K562 (cell line): ENCODE measurements at regions not wholly inside any gene's neighbourhood (a gene's known extent, or its start where the extent isn't known, plus 50 kb on each side); places are given as distances from the start of the nearest gene placed in this dataset.

Experiments used
- ATAC-seq: fragments of 200-7000 bp; cut with Tn5 transposase; 3 replicates; pipeline ENCODE4 v1.9.1; 2020; ENCODE audit warnings: moderate library complexity
- BruUV-seq: library from RNA; stranded (reverse); fragments of 400-500 nt; replicated peaks from 2 replicates; lab custom pipeline; 2021; lab: Mats Ljungman, UMichigan
- CTCF ChIA-PET: fragments of 300-600 bp; formaldehyde crosslinking; extraction: SDS; loops from one replicate; lab custom pipeline; 2021; ENCODE audit warnings: low intra/inter-chr PET ratio; lab: Yijun Ruan, JAX
- POLR2A ChIA-PET: fragments of 300-600, 350-650 bp; sonication (Branson Sonifier 250); formaldehyde crosslinking; extraction: SDS; loops from one replicate; lab custom pipeline; 2021; ENCODE audit warnings: antibody characterized with exemption, inconsistent platforms; lab: Yijun Ruan, JAX
- DNase-seq, 4 experiments: peaks; one replicate each; pipeline versions ENCODE4 v3.0.0 to v3.0.0-alpha.2; 2011 to 2018; ENCODE audit warnings: low spot score in 3 of 4, mixed read lengths in 3 of 4; ENCODE audit errors: extremely low read depth in 1 of 4
- FAIRE-seq: peaks from 2 replicates; lab custom pipeline; 2011; peaks lifted over from hg19 to GRCh38; lab: Jason Lieb, UNC
- H2AFZ ChIP-seq: 2 replicates; pipeline ENCODE4 v1.6.0; 2011; ENCODE audit warnings: low read depth, low read length, control low read depth, inconsistent platforms
- H3K27ac ChIP-seq: fragments of 200-600 bp; 3 replicates; pipeline ENCODE4 v1.8.0; 2011; ENCODE audit warnings: low read depth, mild to moderate bottlenecking, control low read depth, inconsistent platforms, low read length, moderate library complexity, mixed read lengths; ENCODE audit errors: extremely low read depth
- H3K27me3 ChIP-seq, 2 experiments: fragments of 300-600 bp in 1 of 2; 2 replicates in 1 of 2; 3 replicates in 1 of 2; pipeline versions ENCODE4 v1.6.0 to v1.8.0; 2011; ENCODE audit warnings: inconsistent platforms in 2 of 2, low read length in 2 of 2, mild to moderate bottlenecking in 1 of 2, mixed read lengths in 1 of 2, moderate library complexity in 1 of 2; ENCODE audit not compliant: control insufficient read depth in 2 of 2, insufficient read depth in 2 of 2
- H3K36me3 ChIP-seq: fragments of 300-600 bp; 3 replicates; pipeline ENCODE4 v1.8.0; 2011; ENCODE audit warnings: mild to moderate bottlenecking, low read length, inconsistent platforms; ENCODE audit not compliant: control insufficient read depth, insufficient read depth
- H3K4me1 ChIP-seq, 2 experiments: fragments of 200-600 bp in 1 of 2; replicated peaks in 1 of 2; 2 replicates in 1 of 2; 3 replicates in 1 of 2; pipeline versions ENCODE4 v1.5.1 to v1.8.0; 2011; ENCODE audit warnings: inconsistent platforms in 2 of 2, low read length in 2 of 2, mild to moderate bottlenecking in 1 of 2, mixed read lengths in 1 of 2, moderate library complexity in 1 of 2; ENCODE audit not compliant: control insufficient read depth in 2 of 2, insufficient read depth in 2 of 2
- H3K4me2 ChIP-seq: 2 replicates; pipeline ENCODE4 v1.6.1; 2011; ENCODE audit warnings: low read length, control low read depth, inconsistent platforms, mixed read lengths; ENCODE audit not compliant: insufficient read depth
- H3K4me3 ChIP-seq: fragments of 200-600 bp; sonication (generic), shearing (Covaris generic); 2 replicates; pipeline ENCODE4 v1.5.1; 2016; ENCODE audit warnings: control low read depth, inconsistent platforms
- H3K79me2 ChIP-seq: fragments of 200-600 bp; 3 replicates; pipeline ENCODE4 v1.8.0; 2011; ENCODE audit warnings: low read length, inconsistent platforms; ENCODE audit not compliant: control insufficient read depth, insufficient read depth
- H3K9ac ChIP-seq, 2 experiments: 2 replicates each; pipeline versions ENCODE4 v1.6.0 to v1.6.1; 2011; ENCODE audit warnings: low read depth in 2 of 2, low read length in 2 of 2, control low read depth in 1 of 2, inconsistent platforms in 1 of 2, mild to moderate bottlenecking in 1 of 2, mixed read lengths in 1 of 2; ENCODE audit not compliant: insufficient read depth in 1 of 2
- H3K9me1 ChIP-seq: one replicate; pipeline ENCODE4 v1.6.0; 2011; ENCODE audit warnings: inconsistent platforms, mild to moderate bottlenecking, low read length, moderate library complexity; ENCODE audit not compliant: control insufficient read depth, insufficient read depth
- H3K9me3 ChIP-seq: replicated peaks from 2 replicates; pipeline ENCODE4 v1.5.1; 2011; ENCODE audit warnings: low read depth, low read length, inconsistent platforms; ENCODE audit not compliant: control insufficient read depth, insufficient read depth
- H4K20me1 ChIP-seq: replicated peaks from 2 replicates; pipeline ENCODE4 v1.6.1; 2011; ENCODE audit warnings: low read length, inconsistent platforms, mixed read lengths; ENCODE audit not compliant: control insufficient read depth, insufficient read depth
- CTCF ChIP-seq, 3 experiments: IDR thresholded peaks in 2 of 3; conservative IDR thresholded peaks in 1 of 3; 2 replicates each; pipeline ENCODE4 v1.5.1; 2011 to 2012; ENCODE audit warnings: low read length in 3 of 3, mild to moderate bottlenecking in 3 of 3, control low read depth in 2 of 3, improper control_type of control experiment in 1 of 3, inconsistent platforms in 1 of 3, low read depth in 1 of 3, mixed read lengths in 1 of 3, moderate library complexity in 1 of 3; ENCODE audit not compliant: insufficient read depth in 2 of 3
- ELK1 ChIP-seq: sonication (generic); formaldehyde crosslinking; IDR thresholded peaks from 2 replicates; pipeline ENCODE4 v1.8.1; 2022; ENCODE audit warnings: missing genetic modification reagents
- ETV5 ChIP-seq: sonication (generic); formaldehyde crosslinking; IDR thresholded peaks from 2 replicates; pipeline ENCODE4 v1.4.0; 2020; ENCODE audit warnings: low read depth, mild to moderate bottlenecking, missing genetic modification reagents
- FOXA1 ChIP-seq: fragments of 450-650 bp; IDR thresholded peaks from 2 replicates; pipeline ENCODE4 v1.6.1; 2016; ENCODE audit warnings: mild to moderate bottlenecking, borderline replicate concordance
- IRF1 ChIP-seq: sonication (generic); formaldehyde crosslinking; IDR thresholded peaks from 2 replicates; pipeline ENCODE4 v1.8.0; 2022; ENCODE audit warnings: missing genetic modification reagents, mild to moderate bottlenecking, borderline replicate concordance
- JUN ChIP-seq, 2 experiments: sonication (generic) in 1 of 2; formaldehyde crosslinking in 1 of 2; IDR thresholded peaks; 2 replicates each; pipeline versions ENCODE4 v1.6.1 to v1.8.0; 2012 to 2022; ENCODE audit warnings: borderline replicate concordance in 2 of 2, mild to moderate bottlenecking in 2 of 2, improper control_type of control experiment in 1 of 2, low read depth in 1 of 2, low read length in 1 of 2, missing genetic modification reagents in 1 of 2
- JUND ChIP-seq, 2 experiments: IDR thresholded peaks; 2 replicates in 1 of 2; 3 replicates in 1 of 2; pipeline ENCODE4 v1.6.1; 2011; ENCODE audit warnings: borderline replicate concordance in 2 of 2, low read depth in 2 of 2, low read length in 2 of 2, improper control_type of control experiment in 1 of 2, missing biosample characterization in 1 of 2, missing genetic modification characterization in 1 of 2, missing genetic modification reagents in 1 of 2
- MCM5 ChIP-seq: fragments of 450-650 bp; IDR thresholded peaks from 2 replicates; pipeline ENCODE4 v1.6.1; 2016; ENCODE audit warnings: low read depth
- RBM15 ChIP-seq: fragments of 200-400 bp; formaldehyde crosslinking; IDR thresholded peaks from 2 replicates; pipeline ENCODE4 v1.6.1; 2018; ENCODE audit warnings: mild to moderate bottlenecking, low read length, moderate library complexity; ENCODE audit not compliant: insufficient read depth
- SP2 ChIP-seq: IDR thresholded peaks from 2 replicates; pipeline ENCODE4 v1.6.1; 2011; ENCODE audit warnings: mild to moderate bottlenecking, low read depth, low read length, moderate library complexity; ENCODE audit not compliant: poor library complexity, severe bottlenecking; ENCODE audit errors: extremely low read depth
- THRAP3 ChIP-seq: fragments of 450-650 bp; IDR thresholded peaks from 2 replicates; pipeline ENCODE4 v1.6.1; 2016; ENCODE audit warnings: mild to moderate bottlenecking, inconsistent platforms, borderline replicate concordance
- THRB ChIP-seq: fragments of 450-650 bp; formaldehyde crosslinking; conservative IDR thresholded peaks from 2 replicates; pipeline ENCODE4 v1.4.0; 2022; ENCODE audit warnings: mild to moderate bottlenecking, missing genetic modification characterization
- ZNF133 ChIP-seq: fragments of 250-450 bp; sonication (Bioruptor Pico); IDR thresholded peaks from 2 replicates; pipeline ENCODE4 v1.4.0; 2020; ENCODE audit warnings: mild to moderate bottlenecking
- ZNF445 ChIP-seq: fragments of 250-450 bp; sonication (Bioruptor Pico); IDR thresholded peaks from 2 replicates; pipeline ENCODE4 v1.4.0; 2020; ENCODE audit warnings: low read depth, mild to moderate bottlenecking, moderate library complexity
- ZNF696 ChIP-seq: fragments of 250-450 bp; sonication (Bioruptor Pico); conservative IDR thresholded peaks from 2 replicates; pipeline ENCODE4 v1.4.0; 2020; ENCODE audit warnings: mild to moderate bottlenecking, moderate library complexity
- WGBS: fragments of 100-300 bp; shearing (Covaris generic); methylation state at CpG from one replicate; pipeline ENCODE4 v1.1.6; 2016; ENCODE audit warnings: low coverage, mixed read lengths; ENCODE audit not compliant: insufficient coverage; ENCODE audit errors: missing lambda C conversion rate; 5-methylcytosine and 5-hydroxymethylcytosine counted together
- in situ Hi-C: fragments of 300-500 bp; cut with MboI; formaldehyde crosslinking; loops from 4 replicates; pipeline ENCODE4 v1.15.0; 2018; ENCODE audit warnings: inconsistent platforms, mixed read lengths
- intact Hi-C: fragments of 100-400 bp; cut with micrococcal nuclease; formaldehyde crosslinking; loops from 2 replicates; pipeline ENCODE4 v1.14.2; 2022

GRCh38 chr15:38627689-38628277 is 63.2 kb upstream of the RASGRP1 start:
- Histone ChIP-seq H3K27me3 (peaks cover 0 to 8% of the 10 kb centered on the region in 2 experiments; a peak in 2 of 5 replicates), H3K9ac (peak overlapping the region in 1 of 2 experiments; percentile 17; a peak in 1 of 4 replicates), H3K9me3 (no peaks in the 10 kb centered on the region), H3K27ac (no peak overlapping the region), H3K4me3 (no peak overlapping the region), H3K79me2 (no peaks in the 10 kb centered on the region), H2AFZ (peak overlapping the region; percentile 86), H3K4me1 (peaks cover 0 to 2% of the 10 kb centered on the region in 2 experiments; a peak in 2 of 5 replicates), H3K4me2 (peak overlapping the region; percentile 57), H4K20me1 (no peaks in the 10 kb centered on the region), H3K36me3 (no peaks in the 10 kb centered on the region), H3K9me1 (no peaks in the 10 kb centered on the region)
- FAIRE-seq (peak; percentile 97), ATAC-seq (peak; percentile 99), DNase-seq (peak in 3 of 4 experiments; percentile 23 to 80 (median 69))
- intact Hi-C loops (loop anchor here (1.0 to 2.0 kb wide), 4 partner anchors 63 to 633 kb away; partner anchors contain the start of gene RASGRP1), in situ Hi-C loops (no loop called here)
- POLR2A ChIA-PET, result interaction anchor here (0.7 to 1.4 kb wide), 4 partner anchors 9 to 24 kb away, joined by 3 to 7 read pairs (median 4); no protein-coding TSS in a partner anchor
- CTCF ChIA-PET, result interaction anchor here (1.1 to 2.5 kb wide), 3 partner anchors 61 to 273 kb away, joined by 3 to 23 read pairs (median 3); partner anchors contain the start of gene RASGRP1
- no TSS peak for BruUV-seq
- WGBS, result 3% methylated on average over 12 of the region's 12 CpGs
- TF ChIP-seq ETV5 (CRISPR knock-in tag) (no peak), ELK1 (CRISPR knock-in tag) (no peak), RBM15 (no peak), ZNF133 (CRISPR knock-in tag) (no peak), IRF1 (no peak), SP2 (no peak), THRAP3 (no peak), ZNF696 (CRISPR knock-in tag) (no peak), THRB (no peak), ZNF445 (no peak), JUN (IDR thresholded peaks at IDR 0.05; ENCODE audit: borderline replicate concordance, low read depth, low read length) (no peak), JUN (CRISPR knock-in tag; IDR thresholded peaks at IDR 0.05; ENCODE audit: borderline replicate concordance) (no peak), MCM5 (no peak), JUND (IDR thresholded peaks at IDR 0.05; ENCODE audit: borderline replicate concordance, low read depth, low read length) (0 out of 2 replicates have a peak, but pooled peaks have one; percentile 20), JUND (tag; IDR thresholded peaks at IDR 0.05; ENCODE audit: borderline replicate concordance, low read depth, low read length) (no peak), FOXA1 (no peak), CTCF (IDR thresholded peaks at IDR 0.05 in 2 of 3, conservative IDR thresholded peaks at IDR 0.05 in 1 of 3; ENCODE audit: insufficient read depth in 2 of 3, low read depth in 1 of 3, low read length in 3 of 3) (peak; percentile 65 to 84 (median 74))
